Glutamatergic neuron (in vitro differentiated cells): ENCODE measurements at regions not wholly inside any gene's neighbourhood (a gene's known extent, or its start where the extent isn't known, plus 50 kb on each side); places are given as distances from the start of the nearest gene placed in this dataset.

Source experiments
- DNase-seq: peaks from one replicate; pipeline ENCODE4 v3.0.0; 2022
- H3K27ac Mint-ChIP-seq: one replicate; pipeline ENCODE4 v1.8.0; 2020; ENCODE audit warnings: mild to moderate bottlenecking, mixed read lengths, inconsistent platforms; ENCODE audit not compliant: unreplicated experiment
- H3K27me3 Mint-ChIP-seq: one replicate; pipeline ENCODE4 v1.8.0; 2020; ENCODE audit warnings: mild to moderate bottlenecking, moderate library complexity, mixed read lengths, inconsistent platforms; ENCODE audit not compliant: unreplicated experiment
- H3K36me3 Mint-ChIP-seq: one replicate; pipeline ENCODE4 v1.8.0; 2020; ENCODE audit warnings: mild to moderate bottlenecking, mixed read lengths, inconsistent platforms; ENCODE audit not compliant: unreplicated experiment
- H3K4me1 Mint-ChIP-seq: one replicate; pipeline ENCODE4 v1.8.0; 2020; ENCODE audit warnings: mild to moderate bottlenecking, low read depth, mixed read lengths, inconsistent platforms; ENCODE audit not compliant: unreplicated experiment
- H3K4me3 Mint-ChIP-seq: one replicate; pipeline ENCODE4 v1.8.0; 2020; ENCODE audit warnings: mild to moderate bottlenecking, mixed read lengths, inconsistent platforms; ENCODE audit not compliant: unreplicated experiment
- H3K9me3 Mint-ChIP-seq: one replicate; pipeline ENCODE4 v1.8.0; 2020; ENCODE audit warnings: mild to moderate bottlenecking, moderate library complexity, mixed read lengths, inconsistent platforms; ENCODE audit not compliant: unreplicated experiment
- TF ChIP-seq, protein P1 (sequence below): fragments of 200-600 bp; sonication (generic); IDR thresholded peaks from one replicate; pipeline ENCODE4 v1.5.0; 2021; ENCODE audit not compliant: partially characterized antibody, unreplicated experiment

DNA sequence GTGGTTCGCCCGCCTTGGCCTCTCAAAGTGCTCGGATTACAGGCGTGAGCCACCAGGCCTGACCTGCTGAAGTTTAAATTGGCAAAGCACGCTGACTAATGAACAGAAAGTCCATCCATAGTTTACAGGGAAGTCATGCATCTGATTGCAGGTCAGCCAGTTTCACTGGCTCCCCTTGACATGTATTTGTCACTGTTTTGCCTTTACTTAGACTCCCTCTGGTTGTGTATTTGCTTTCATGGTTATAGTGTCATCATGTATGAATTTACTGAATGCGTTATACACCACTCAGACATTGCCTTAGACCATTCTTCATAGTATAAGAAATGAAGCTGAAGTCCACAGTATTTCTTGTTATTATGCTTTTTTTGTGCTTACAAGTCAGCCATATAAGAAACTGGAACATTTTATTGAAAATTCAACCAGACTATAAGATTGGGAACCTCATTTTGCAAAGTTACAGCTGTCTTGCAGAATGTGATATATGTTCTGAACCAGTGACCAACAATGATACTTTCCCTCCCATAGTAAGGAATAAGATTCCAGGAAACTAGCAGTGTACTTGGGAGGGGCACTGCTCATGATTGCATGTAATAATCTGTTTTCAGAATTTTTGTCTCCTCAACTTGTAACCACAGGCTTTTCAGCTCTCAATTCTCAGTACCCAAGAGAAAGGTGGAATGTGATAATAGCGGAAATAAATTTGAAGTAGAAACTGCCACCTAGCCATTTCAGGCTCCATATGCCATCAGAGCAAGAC lies 51.9 kb upstream of the ATF7IP start:
- H3K4me3 Mint-ChIP-seq, result no peak overlapping the region
- no peaks in the 10 kb centered on the region for H3K4me1 Mint-ChIP-seq
- H3K36me3 Mint-ChIP-seq, result peaks cover 8% of the 10 kb centered on the region
- H3K9me3 Mint-ChIP-seq, result peaks cover 2% of the 10 kb centered on the region
- H3K27me3 Mint-ChIP-seq, result no peaks in the 10 kb centered on the region
- TF ChIP-seq, protein P1, sequence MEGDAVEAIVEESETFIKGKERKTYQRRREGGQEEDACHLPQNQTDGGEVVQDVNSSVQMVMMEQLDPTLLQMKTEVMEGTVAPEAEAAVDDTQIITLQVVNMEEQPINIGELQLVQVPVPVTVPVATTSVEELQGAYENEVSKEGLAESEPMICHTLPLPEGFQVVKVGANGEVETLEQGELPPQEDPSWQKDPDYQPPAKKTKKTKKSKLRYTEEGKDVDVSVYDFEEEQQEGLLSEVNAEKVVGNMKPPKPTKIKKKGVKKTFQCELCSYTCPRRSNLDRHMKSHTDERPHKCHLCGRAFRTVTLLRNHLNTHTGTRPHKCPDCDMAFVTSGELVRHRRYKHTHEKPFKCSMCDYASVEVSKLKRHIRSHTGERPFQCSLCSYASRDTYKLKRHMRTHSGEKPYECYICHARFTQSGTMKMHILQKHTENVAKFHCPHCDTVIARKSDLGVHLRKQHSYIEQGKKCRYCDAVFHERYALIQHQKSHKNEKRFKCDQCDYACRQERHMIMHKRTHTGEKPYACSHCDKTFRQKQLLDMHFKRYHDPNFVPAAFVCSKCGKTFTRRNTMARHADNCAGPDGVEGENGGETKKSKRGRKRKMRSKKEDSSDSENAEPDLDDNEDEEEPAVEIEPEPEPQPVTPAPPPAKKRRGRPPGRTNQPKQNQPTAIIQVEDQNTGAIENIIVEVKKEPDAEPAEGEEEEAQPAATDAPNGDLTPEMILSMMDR, result no peak
- no peak overlapping the region for H3K27ac Mint-ChIP-seq
- DNase-seq, result no peak

DNA sequence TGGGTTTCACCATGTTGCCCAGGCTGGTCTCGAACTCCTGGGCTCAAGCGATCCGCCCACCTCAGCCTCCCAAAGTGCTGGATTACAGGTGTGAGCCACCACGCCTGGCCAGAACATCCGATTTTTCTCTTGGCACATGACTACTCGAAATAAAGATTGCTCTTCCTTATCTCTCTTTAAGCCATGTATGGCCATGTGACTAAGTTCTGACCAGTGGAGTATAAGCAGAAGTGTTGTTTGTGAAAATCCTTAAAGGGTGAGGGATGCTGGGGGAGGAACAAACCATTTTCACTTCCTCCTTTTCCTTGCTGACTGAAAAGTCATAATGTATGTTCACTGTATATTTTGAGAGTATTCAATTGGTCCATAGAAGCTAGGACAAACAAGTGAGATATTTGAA lies 50.7 kb upstream of the ATF7IP start:
- Mint-ChIP-seq H3K4me3 (no peak overlapping the region), H3K36me3 (peaks cover 8% of the 10 kb centered on the region), H3K27ac (no peak overlapping the region), H3K9me3 (peaks cover 2% of the 10 kb centered on the region), H3K4me1 (no peaks in the 10 kb centered on the region), H3K27me3 (no peaks in the 10 kb centered on the region)
- DNase-seq, result no peak
- TF ChIP-seq, protein P1, result no peak

DNA sequence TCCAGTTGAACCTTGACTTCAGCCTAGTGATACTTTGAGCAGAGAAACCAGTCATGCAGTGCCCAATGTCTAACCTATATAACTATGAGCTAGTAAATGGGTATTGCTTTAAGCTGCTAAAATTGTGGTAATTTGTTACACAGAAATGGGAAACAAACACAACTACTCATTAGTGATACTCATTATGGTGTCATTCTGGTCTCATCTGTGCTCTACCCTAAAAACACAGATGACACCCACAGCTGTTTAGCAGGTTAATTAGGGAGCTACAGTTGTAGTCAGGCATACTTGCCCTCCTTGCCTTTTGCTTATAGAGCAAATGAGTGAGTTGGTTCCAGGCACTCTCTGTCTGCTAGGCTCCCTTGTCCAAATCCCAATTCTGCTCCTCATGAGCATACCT lies 50.0 kb upstream of the ATF7IP start:
- H3K4me3 Mint-ChIP-seq, result no peak overlapping the region
- peaks cover 2% of the 10 kb centered on the region for H3K9me3 Mint-ChIP-seq
- H3K4me1 Mint-ChIP-seq, result no peaks in the 10 kb centered on the region
- no peak overlapping the region for H3K27ac Mint-ChIP-seq
- TF ChIP-seq, protein P1, result no peak
- H3K27me3 Mint-ChIP-seq, result no peaks in the 10 kb centered on the region
- DNase-seq, result no peak
- H3K36me3 Mint-ChIP-seq, result peaks cover 4% of the 10 kb centered on the region
